Nephron (organoid): ENCODE measurements at regions not wholly inside any gene's neighbourhood (a gene's known extent, or its start where the extent isn't known, plus 50 kb on each side); places are given as distances from the start of the nearest gene placed in this dataset.

Experiments
- H3K27ac Mint-ChIP-seq, 3 experiments: 2 replicates each; pipeline ENCODE4 v1.8.0; 2020; ENCODE audit warnings: mixed read lengths in 3 of 3, mild to moderate bottlenecking in 2 of 3, moderate library complexity in 1 of 3
- H3K27me3 Mint-ChIP-seq: 2 replicates; pipeline ENCODE4 v1.8.0; 2021; ENCODE audit warnings: low read depth, mild to moderate bottlenecking, moderate library complexity, mixed read lengths
- H3K36me3 Mint-ChIP-seq: 2 replicates; pipeline ENCODE4 v1.8.0; 2020; ENCODE audit warnings: low read depth, mixed read lengths
- H3K4me1 Mint-ChIP-seq: 2 replicates; pipeline ENCODE4 v1.8.0; 2020; ENCODE audit warnings: mixed read lengths
- H3K4me3 Mint-ChIP-seq, 3 experiments: 2 replicates each; pipeline ENCODE4 v1.8.0; 2020; ENCODE audit warnings: mild to moderate bottlenecking in 3 of 3, mixed read lengths in 3 of 3, moderate library complexity in 2 of 3
- H3K9me3 Mint-ChIP-seq: 2 replicates; pipeline ENCODE4 v1.8.0; 2020; ENCODE audit warnings: mixed read lengths
- CTCF ChIP-seq, 3 experiments: fragments of 200-600 bp; sonication (generic); IDR thresholded peaks; one replicate each; pipeline ENCODE4 v1.5.0; 2021; ENCODE audit warnings: antibody characterized with exemption in 3 of 3; ENCODE audit not compliant: unreplicated experiment in 3 of 3

GRCh38 chr5:156109317-156110023 is 217.5 kb upstream of the SGCD start:
- H3K36me3 Mint-ChIP-seq, result no peaks in the 10 kb centered on the region
- H3K27ac Mint-ChIP-seq, result no peak overlapping the region
- H3K4me1 Mint-ChIP-seq, result no peaks in the 10 kb centered on the region
- H3K4me3 Mint-ChIP-seq, result no peak overlapping the region
- H3K27me3 Mint-ChIP-seq, result no peaks in the 10 kb centered on the region
- H3K9me3 Mint-ChIP-seq, result no peaks in the 10 kb centered on the region
- no peak for TF ChIP-seq CTCF (IDR thresholded peaks at IDR 0.05; ENCODE audit: unreplicated experiment in 3 of 3)

GRCh38 chr5:156119692-156120091 is 207.3 kb upstream of the SGCD start:
- Mint-ChIP-seq H3K27me3 (no peaks in the 10 kb centered on the region), H3K36me3 (no peaks in the 10 kb centered on the region), H3K4me3 (no peak overlapping the region), H3K9me3 (no peaks in the 10 kb centered on the region), H3K27ac (peak overlapping the region in 1 of 3 experiments; percentile 52), H3K4me1 (peaks cover 22% of the 10 kb centered on the region)
- no peak for TF ChIP-seq CTCF (IDR thresholded peaks at IDR 0.05; ENCODE audit: unreplicated experiment in 3 of 3)

- Mint-ChIP-seq H3K9me3 (no peaks in the 10 kb centered on the region), H3K27ac (peak overlapping the region in 2 of 3 experiments; percentile 52 to 58), H3K36me3 (no peaks in the 10 kb centered on the region), H3K4me3 (no peak overlapping the region), H3K27me3 (no peaks in the 10 kb centered on the region), H3K4me1 (peaks cover 22% of the 10 kb centered on the region)
- no peak for TF ChIP-seq CTCF (IDR thresholded peaks at IDR 0.05; ENCODE audit: unreplicated experiment in 3 of 3)
Measured at GRCh38 chr5:156120777-156121176, 206.2 kb upstream of the SGCD start.

GRCh38 chr5:156121234-156121633 is 205.7 kb upstream of the SGCD start:
- Mint-ChIP-seq H3K4me1 (peaks cover 22% of the 10 kb centered on the region), H3K36me3 (no peaks in the 10 kb centered on the region), H3K9me3 (no peaks in the 10 kb centered on the region), H3K27ac (peak overlapping the region in 1 of 3 experiments; percentile 52), H3K27me3 (no peaks in the 10 kb centered on the region), H3K4me3 (no peak overlapping the region)
- TF ChIP-seq CTCF (IDR thresholded peaks at IDR 0.05; ENCODE audit: unreplicated experiment in 3 of 3), result no peak

GRCh38 chr5:156121882-156122281 is 205.1 kb upstream of the SGCD start:
- Mint-ChIP-seq H3K27ac (no peak overlapping the region), H3K27me3 (no peaks in the 10 kb centered on the region), H3K36me3 (no peaks in the 10 kb centered on the region), H3K9me3 (no peaks in the 10 kb centered on the region), H3K4me3 (no peak overlapping the region), H3K4me1 (peaks cover 22% of the 10 kb centered on the region)
- TF ChIP-seq CTCF (IDR thresholded peaks at IDR 0.05; ENCODE audit: unreplicated experiment in 3 of 3), result no peak

GRCh38 chr5:156124708-156125107 is 202.3 kb upstream of the SGCD start:
- H3K4me1 Mint-ChIP-seq, result peaks cover 17% of the 10 kb centered on the region
- no peaks in the 10 kb centered on the region for H3K9me3 Mint-ChIP-seq
- H3K4me3 Mint-ChIP-seq, result no peak overlapping the region
- no peak overlapping the region for H3K27ac Mint-ChIP-seq
- no peaks in the 10 kb centered on the region for H3K36me3 Mint-ChIP-seq
- TF ChIP-seq CTCF (IDR thresholded peaks at IDR 0.05; ENCODE audit: unreplicated experiment in 3 of 3), result no peak
- no peaks in the 10 kb centered on the region for H3K27me3 Mint-ChIP-seq
